SK-N-SH treated with all-trans-retinoic acid at 6 μM for 48 hours (cell line): ENCODE measurements at regions not wholly inside any gene's neighbourhood (a gene's known extent, or its start where the extent isn't known, plus 50 kb on each side); places are given as distances from the start of the nearest gene placed in this dataset.

Experiments used
- CSDC2 ChIP-seq: fragments of 250-450 bp; sonication (Bioruptor Pico); IDR thresholded peaks from 2 replicates; pipeline ENCODE4 v1.5.0; 2020; ENCODE audit warnings: mild to moderate bottlenecking, moderate library complexity
- GLIS3 ChIP-seq: fragments of 250-450 bp; sonication (Bioruptor Pico); IDR thresholded peaks from 2 replicates; pipeline ENCODE4 v1.5.0; 2020; ENCODE audit warnings: mild to moderate bottlenecking, moderate library complexity
- OSR1 ChIP-seq: fragments of 250-450 bp; sonication (Bioruptor Pico); IDR thresholded peaks from 2 replicates; pipeline ENCODE4 v1.8.0; 2022; ENCODE audit warnings: moderate library complexity, mild to moderate bottlenecking, inconsistent platforms
- PPARA ChIP-seq: fragments of 250-450 bp; sonication (Bioruptor Pico); IDR thresholded peaks from 2 replicates; pipeline ENCODE4 v1.5.0; 2020; ENCODE audit warnings: mild to moderate bottlenecking, borderline replicate concordance
- SNAI2 ChIP-seq: fragments of 250-450 bp; sonication (Bioruptor Pico); IDR thresholded peaks from 2 replicates; pipeline ENCODE4 v1.5.0; 2020; ENCODE audit warnings: mild to moderate bottlenecking, moderate library complexity
- ZFP30 ChIP-seq: fragments of 450-650 bp; formaldehyde crosslinking; IDR thresholded peaks from 2 replicates; pipeline ENCODE4 v1.5.0; 2022; ENCODE audit warnings: mild to moderate bottlenecking, moderate library complexity
- ZNF8 ChIP-seq: fragments of 450-650 bp; formaldehyde crosslinking; IDR thresholded peaks from 2 replicates; pipeline ENCODE4 v1.5.0; 2020; ENCODE audit warnings: mild to moderate bottlenecking, moderate library complexity
- TF ChIP-seq, protein P1 (sequence below): fragments of 250-450 bp; sonication (Bioruptor Pico); IDR thresholded peaks from 2 replicates; pipeline ENCODE4 v1.5.0; 2020; ENCODE audit warnings: mild to moderate bottlenecking, moderate library complexity
- TF ChIP-seq, protein P2 (sequence below): fragments of 250-450 bp; sonication (Bioruptor Pico); IDR thresholded peaks from 2 replicates; pipeline ENCODE4 v1.8.0; 2020; ENCODE audit warnings: mild to moderate bottlenecking, moderate library complexity, borderline replicate concordance
- TF ChIP-seq, protein P3 (sequence below): fragments of 250-450 bp; sonication (Bioruptor Pico); IDR thresholded peaks from 2 replicates; pipeline ENCODE4 v1.5.1; 2021; ENCODE audit warnings: mild to moderate bottlenecking, moderate library complexity

DNA sequence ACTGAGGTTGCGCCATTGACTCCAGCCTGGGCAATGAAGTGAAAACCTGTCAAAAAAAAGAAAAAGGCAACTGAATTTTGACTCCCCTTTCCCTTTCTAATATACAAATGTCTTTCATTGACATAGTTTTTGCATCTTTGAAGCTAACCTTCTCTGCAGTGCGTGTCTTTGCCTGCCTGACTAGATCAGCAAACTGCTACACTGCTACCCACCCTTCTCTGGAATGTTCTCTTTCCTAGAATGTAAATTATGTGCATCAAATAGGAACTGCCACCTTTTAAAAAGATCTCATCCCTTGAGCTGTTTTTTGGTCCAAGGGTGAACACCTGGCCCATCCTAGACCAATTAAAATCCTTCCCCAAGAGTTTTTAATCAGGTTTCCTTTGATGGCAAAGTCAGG is 127.6 kb downstream of the SLC28A3 start:
- TF ChIP-seq ZNF8 (CRISPR knock-in tag), result no peak
- TF ChIP-seq, protein P1, sequence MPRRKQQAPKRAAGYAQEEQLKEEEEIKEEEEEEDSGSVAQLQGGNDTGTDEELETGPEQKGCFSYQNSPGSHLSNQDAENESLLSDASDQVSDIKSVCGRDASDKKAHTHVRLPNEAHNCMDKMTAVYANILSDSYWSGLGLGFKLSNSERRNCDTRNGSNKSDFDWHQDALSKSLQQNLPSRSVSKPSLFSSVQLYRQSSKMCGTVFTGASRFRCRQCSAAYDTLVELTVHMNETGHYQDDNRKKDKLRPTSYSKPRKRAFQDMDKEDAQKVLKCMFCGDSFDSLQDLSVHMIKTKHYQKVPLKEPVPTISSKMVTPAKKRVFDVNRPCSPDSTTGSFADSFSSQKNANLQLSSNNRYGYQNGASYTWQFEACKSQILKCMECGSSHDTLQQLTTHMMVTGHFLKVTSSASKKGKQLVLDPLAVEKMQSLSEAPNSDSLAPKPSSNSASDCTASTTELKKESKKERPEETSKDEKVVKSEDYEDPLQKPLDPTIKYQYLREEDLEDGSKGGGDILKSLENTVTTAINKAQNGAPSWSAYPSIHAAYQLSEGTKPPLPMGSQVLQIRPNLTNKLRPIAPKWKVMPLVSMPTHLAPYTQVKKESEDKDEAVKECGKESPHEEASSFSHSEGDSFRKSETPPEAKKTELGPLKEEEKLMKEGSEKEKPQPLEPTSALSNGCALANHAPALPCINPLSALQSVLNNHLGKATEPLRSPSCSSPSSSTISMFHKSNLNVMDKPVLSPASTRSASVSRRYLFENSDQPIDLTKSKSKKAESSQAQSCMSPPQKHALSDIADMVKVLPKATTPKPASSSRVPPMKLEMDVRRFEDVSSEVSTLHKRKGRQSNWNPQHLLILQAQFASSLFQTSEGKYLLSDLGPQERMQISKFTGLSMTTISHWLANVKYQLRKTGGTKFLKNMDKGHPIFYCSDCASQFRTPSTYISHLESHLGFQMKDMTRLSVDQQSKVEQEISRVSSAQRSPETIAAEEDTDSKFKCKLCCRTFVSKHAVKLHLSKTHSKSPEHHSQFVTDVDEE (CRISPR knock-in tag), result no peak
- TF ChIP-seq OSR1 (CRISPR knock-in tag), result no peak
- TF ChIP-seq, protein P2, sequence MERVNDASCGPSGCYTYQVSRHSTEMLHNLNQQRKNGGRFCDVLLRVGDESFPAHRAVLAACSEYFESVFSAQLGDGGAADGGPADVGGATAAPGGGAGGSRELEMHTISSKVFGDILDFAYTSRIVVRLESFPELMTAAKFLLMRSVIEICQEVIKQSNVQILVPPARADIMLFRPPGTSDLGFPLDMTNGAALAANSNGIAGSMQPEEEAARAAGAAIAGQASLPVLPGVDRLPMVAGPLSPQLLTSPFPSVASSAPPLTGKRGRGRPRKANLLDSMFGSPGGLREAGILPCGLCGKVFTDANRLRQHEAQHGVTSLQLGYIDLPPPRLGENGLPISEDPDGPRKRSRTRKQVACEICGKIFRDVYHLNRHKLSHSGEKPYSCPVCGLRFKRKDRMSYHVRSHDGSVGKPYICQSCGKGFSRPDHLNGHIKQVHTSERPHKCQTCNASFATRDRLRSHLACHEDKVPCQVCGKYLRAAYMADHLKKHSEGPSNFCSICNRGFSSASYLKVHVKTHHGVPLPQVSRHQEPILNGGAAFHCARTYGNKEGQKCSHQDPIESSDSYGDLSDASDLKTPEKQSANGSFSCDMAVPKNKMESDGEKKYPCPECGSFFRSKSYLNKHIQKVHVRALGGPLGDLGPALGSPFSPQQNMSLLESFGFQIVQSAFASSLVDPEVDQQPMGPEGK (CRISPR knock-in tag), result no peak
- no peak for TF ChIP-seq SNAI2 (CRISPR knock-in tag)
- TF ChIP-seq GLIS3 (CRISPR knock-in tag), result no peak
- TF ChIP-seq, protein P3, sequence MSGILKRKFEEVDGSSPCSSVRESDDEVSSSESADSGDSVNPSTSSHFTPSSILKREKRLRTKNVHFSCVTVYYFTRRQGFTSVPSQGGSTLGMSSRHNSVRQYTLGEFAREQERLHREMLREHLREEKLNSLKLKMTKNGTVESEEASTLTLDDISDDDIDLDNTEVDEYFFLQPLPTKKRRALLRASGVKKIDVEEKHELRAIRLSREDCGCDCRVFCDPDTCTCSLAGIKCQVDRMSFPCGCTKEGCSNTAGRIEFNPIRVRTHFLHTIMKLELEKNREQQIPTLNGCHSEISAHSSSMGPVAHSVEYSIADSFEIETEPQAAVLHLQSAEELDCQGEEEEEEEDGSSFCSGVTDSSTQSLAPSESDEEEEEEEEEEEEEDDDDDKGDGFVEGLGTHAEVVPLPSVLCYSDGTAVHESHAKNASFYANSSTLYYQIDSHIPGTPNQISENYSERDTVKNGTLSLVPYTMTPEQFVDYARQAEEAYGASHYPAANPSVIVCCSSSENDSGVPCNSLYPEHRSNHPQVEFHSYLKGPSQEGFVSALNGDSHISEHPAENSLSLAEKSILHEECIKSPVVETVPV, result no peak
- no peak for TF ChIP-seq PPARA
- no peak for TF ChIP-seq ZFP30 (CRISPR knock-in tag)
- no peak for TF ChIP-seq CSDC2
